ENCODE measurements at regions not wholly inside any gene's neighbourhood (a gene's known extent, or its start where the extent isn't known, plus 50 kb on each side); places are given as distances from the start of the nearest gene placed in this dataset.

- Mint-ChIP-seq H3K4me1 (peaks cover 13% of the 10 kb centered on the region), H3K9me3 (no peaks in the 10 kb centered on the region), H3K27ac (no peak overlapping the region), H3K27me3 (no peaks in the 10 kb centered on the region), H3K4me3 (no peak overlapping the region), H3K36me3 (no peaks in the 10 kb centered on the region)
Observed at GRCh38 chr11:128174465-128175291, 412.7 kb downstream of the ETS1 start.

GRCh38 chr11:128172046-128172878 lies 415.1 kb downstream of the ETS1 start:
- no peaks in the 10 kb centered on the region for H3K27me3 Mint-ChIP-seq
- H3K4me1 Mint-ChIP-seq = peaks cover 9% of the 10 kb centered on the region
- H3K4me3 Mint-ChIP-seq = no peak overlapping the region
- no peak overlapping the region for H3K27ac Mint-ChIP-seq
- H3K9me3 Mint-ChIP-seq = no peaks in the 10 kb centered on the region
- H3K36me3 Mint-ChIP-seq = no peaks in the 10 kb centered on the region

- Mint-ChIP-seq H3K36me3 (no peaks in the 10 kb centered on the region), H3K9me3 (no peaks in the 10 kb centered on the region), H3K27ac (no peak overlapping the region), H3K4me1 (peaks cover 9% of the 10 kb centered on the region), H3K27me3 (no peaks in the 10 kb centered on the region), H3K4me3 (no peak overlapping the region)
Observed at GRCh38 chr11:128171506-128171905, 415.9 kb downstream of the ETS1 start.

- peaks cover 7% of the 10 kb centered on the region for H3K4me1 Mint-ChIP-seq
- no peaks in the 10 kb centered on the region for H3K27me3 Mint-ChIP-seq
- peak overlapping the region; percentile 47 for H3K27ac Mint-ChIP-seq
- no peak overlapping the region for H3K4me3 Mint-ChIP-seq
- no peaks in the 10 kb centered on the region for H3K36me3 Mint-ChIP-seq
- H3K9me3 Mint-ChIP-seq = no peaks in the 10 kb centered on the region
Observed at GRCh38 chr11:128165572-128165971, 421.8 kb downstream of the ETS1 start.

GRCh38 chr11:128164080-128164741 lies 423.1 kb downstream of the ETS1 start:
- Mint-ChIP-seq H3K36me3 (no peaks in the 10 kb centered on the region), H3K27me3 (no peaks in the 10 kb centered on the region), H3K4me1 (peaks cover 7% of the 10 kb centered on the region), H3K9me3 (no peaks in the 10 kb centered on the region), H3K4me3 (no peak overlapping the region), H3K27ac (no peak overlapping the region)

- Mint-ChIP-seq H3K27ac (no peak overlapping the region), H3K27me3 (no peaks in the 10 kb centered on the region), H3K9me3 (no peaks in the 10 kb centered on the region), H3K36me3 (no peaks in the 10 kb centered on the region), H3K4me3 (no peak overlapping the region), H3K4me1 (peaks cover 17% of the 10 kb centered on the region)
Observed at GRCh38 chr11:128161994-128162393, 425.4 kb downstream of the ETS1 start.

- no peaks in the 10 kb centered on the region for H3K36me3 Mint-ChIP-seq
- no peaks in the 10 kb centered on the region for H3K27me3 Mint-ChIP-seq
- no peaks in the 10 kb centered on the region for H3K9me3 Mint-ChIP-seq
- H3K27ac Mint-ChIP-seq = no peak overlapping the region
- H3K4me3 Mint-ChIP-seq = no peak overlapping the region
- peaks cover 19% of the 10 kb centered on the region for H3K4me1 Mint-ChIP-seq
Observed at GRCh38 chr11:128161436-128161835, 425.9 kb downstream of the ETS1 start.

GRCh38 chr11:128158860-128159259 lies 428.5 kb downstream of the ETS1 start:
- H3K4me3 Mint-ChIP-seq = no peak overlapping the region
- H3K27me3 Mint-ChIP-seq = no peaks in the 10 kb centered on the region
- no peaks in the 10 kb centered on the region for H3K36me3 Mint-ChIP-seq
- H3K4me1 Mint-ChIP-seq = peaks cover 12% of the 10 kb centered on the region
- H3K9me3 Mint-ChIP-seq = no peaks in the 10 kb centered on the region
- H3K27ac Mint-ChIP-seq = no peak overlapping the region

- Mint-ChIP-seq H3K27me3 (no peaks in the 10 kb centered on the region), H3K4me1 (peaks cover 12% of the 10 kb centered on the region), H3K27ac (peak overlapping the region; percentile 78), H3K36me3 (no peaks in the 10 kb centered on the region), H3K4me3 (peak overlapping the region; percentile 75), H3K9me3 (no peaks in the 10 kb centered on the region)
Observed at GRCh38 chr11:128157423-128158298, 429.7 kb downstream of the ETS1 start.

- H3K4me1 Mint-ChIP-seq = peaks cover 12% of the 10 kb centered on the region
- no peaks in the 10 kb centered on the region for H3K9me3 Mint-ChIP-seq
- no peaks in the 10 kb centered on the region for H3K36me3 Mint-ChIP-seq
- H3K27ac Mint-ChIP-seq = no peak overlapping the region
- no peak overlapping the region for H3K4me3 Mint-ChIP-seq
- H3K27me3 Mint-ChIP-seq = no peaks in the 10 kb centered on the region
Observed at GRCh38 chr11:128156486-128156885, 430.9 kb downstream of the ETS1 start.

GRCh38 chr11:128155590-128155989 lies 431.8 kb downstream of the ETS1 start:
- no peak overlapping the region for H3K4me3 Mint-ChIP-seq
- H3K4me1 Mint-ChIP-seq = peaks cover 12% of the 10 kb centered on the region
- H3K27ac Mint-ChIP-seq = no peak overlapping the region

GRCh38 chr11:128153697-128154048 lies 433.7 kb downstream of the ETS1 start:
- Mint-ChIP-seq H3K36me3 (no peaks in the 10 kb centered on the region), H3K4me3 (no peak overlapping the region), H3K27ac (no peak overlapping the region), H3K9me3 (no peaks in the 10 kb centered on the region), H3K4me1 (peaks cover 12% of the 10 kb centered on the region), H3K27me3 (no peaks in the 10 kb centered on the region)

More at GRCh38 chr11:128155590-128155989, 431.8 kb downstream of the ETS1 start:
- Mint-ChIP-seq H3K27me3 (no peaks in the 10 kb centered on the region), H3K9me3 (no peaks in the 10 kb centered on the region), H3K36me3 (no peaks in the 10 kb centered on the region)

GRCh38 chr11:128152796-128153696 lies 434.3 kb downstream of the ETS1 start:
- no peaks in the 10 kb centered on the region for H3K27me3 Mint-ChIP-seq
- no peak overlapping the region for H3K4me3 Mint-ChIP-seq
- no peaks in the 10 kb centered on the region for H3K36me3 Mint-ChIP-seq
- H3K4me1 Mint-ChIP-seq = peaks cover 12% of the 10 kb centered on the region
- no peak overlapping the region for H3K27ac Mint-ChIP-seq
- H3K9me3 Mint-ChIP-seq = no peaks in the 10 kb centered on the region

GRCh38 chr11:128151780-128152179 lies 435.6 kb downstream of the ETS1 start:
- Mint-ChIP-seq H3K36me3 (no peaks in the 10 kb centered on the region), H3K27ac (no peak overlapping the region), H3K4me1 (no peaks in the 10 kb centered on the region), H3K27me3 (no peaks in the 10 kb centered on the region), H3K4me3 (no peak overlapping the region), H3K9me3 (no peaks in the 10 kb centered on the region)

All from activated naive CD4-positive, alpha-beta T cell treated with anti-CD3 and anti-CD28 coated beads, Interleukin-2, amount 50 U/mL, for 24 hours (primary cell).